Neural cell (in vitro differentiated cells): ENCODE measurements at regions not wholly inside any gene's neighbourhood (a gene's known extent, or its start where the extent isn't known, plus 50 kb on each side); places are given as distances from the start of the nearest gene placed in this dataset.

ENCODE experiments used
- H2AFZ ChIP-seq: fragments of 200-600, 300-800 bp; sonication (generic), shearing (Covaris generic); 2 replicates; pipeline ENCODE4 v1.6.0; 2014; ENCODE audit warnings: low read depth, mild to moderate bottlenecking, antibody characterized with exemption, low read length, moderate library complexity
- H3F3A ChIP-seq: fragments of 200-600 bp; shearing (Covaris generic); 2 replicates; pipeline ENCODE4 v1.6.1; 2016; ENCODE audit warnings: mild to moderate bottlenecking, moderate library complexity, mixed read lengths, antibody characterized with exemption, low read length; ENCODE audit not compliant: insufficient read depth, poor library complexity, severe bottlenecking
- H3K27ac ChIP-seq: fragments of 200-600, 300-800 bp; sonication (generic), shearing (Covaris generic); 2 replicates; pipeline ENCODE4 v1.5.1; 2014; ENCODE audit warnings: mild to moderate bottlenecking, low read length, moderate library complexity
- H3K27me3 ChIP-seq: fragments of 300-800, 200-600 bp; sonication (generic), shearing (Covaris generic); 2 replicates; pipeline ENCODE4 v1.6.0; 2014; ENCODE audit warnings: mild to moderate bottlenecking, low read depth, low read length, moderate library complexity; ENCODE audit not compliant: insufficient read depth
- H3K36me3 ChIP-seq: fragments of 300-800, 200-600 bp; sonication (generic), shearing (Covaris generic); 2 replicates; pipeline ENCODE4 v1.5.1; 2014; ENCODE audit warnings: mild to moderate bottlenecking, antibody characterized with exemption, low read length, moderate library complexity; ENCODE audit not compliant: insufficient read depth
- H3K4me2 ChIP-seq: fragments of 300-800, 200-600 bp; sonication (generic), shearing (Covaris generic); 2 replicates; pipeline ENCODE4 v1.6.0; 2014; ENCODE audit warnings: mild to moderate bottlenecking, low read length
- H3K4me3 ChIP-seq: fragments of 300-800, 200-600 bp; sonication (generic), shearing (Covaris generic); 2 replicates; pipeline ENCODE4 v1.5.1; 2014; ENCODE audit warnings: mild to moderate bottlenecking, low read length, moderate library complexity
- H3K79me2 ChIP-seq: fragments of 200-600 bp; shearing (Covaris generic); replicated peaks from 2 replicates; pipeline ENCODE4 v1.6.0; 2014; ENCODE audit warnings: mild to moderate bottlenecking, low read length, moderate library complexity; ENCODE audit not compliant: insufficient read depth
- H3K9ac ChIP-seq: fragments of 300-800, 200-600 bp; sonication (generic), shearing (Covaris generic); 2 replicates; pipeline ENCODE4 v1.6.1; 2016; ENCODE audit warnings: mild to moderate bottlenecking, low read length, mixed read lengths
- H3K9me2 ChIP-seq: fragments of 200-600 bp; shearing (Covaris generic); 2 replicates; pipeline ENCODE4 v1.6.1; 2016; ENCODE audit warnings: mild to moderate bottlenecking, low read length, mixed read lengths; ENCODE audit not compliant: insufficient read depth
- H3K9me3 ChIP-seq: fragments of 200-600, 300-800 bp; sonication (generic), shearing (Covaris generic); 2 replicates; pipeline ENCODE4 v1.6.1; 2016; ENCODE audit warnings: mild to moderate bottlenecking, mixed run types, low read length, moderate library complexity, mixed read lengths
- H4K20me1 ChIP-seq: fragments of 200-600 bp; shearing (Covaris generic); 2 replicates; pipeline ENCODE4 v1.6.1; 2016; ENCODE audit warnings: mild to moderate bottlenecking, mixed run types; ENCODE audit not compliant: insufficient read depth
- EP300 ChIP-seq: fragments of 450-650 bp; conservative IDR thresholded peaks from 2 replicates; pipeline ENCODE4 v1.6.1; 2014; ENCODE audit warnings: antibody characterized with exemption, mild to moderate bottlenecking, moderate library complexity; ENCODE audit not compliant: poor library complexity, severe bottlenecking
- EZH2 ChIP-seq: fragments of 200-600, 300-800 bp; shearing (Covaris generic), sonication (generic); IDR thresholded peaks from 2 replicates; pipeline ENCODE4 v1.6.1; 2014; ENCODE audit warnings: antibody characterized with exemption, low read length, borderline replicate concordance, mild to moderate bottlenecking; ENCODE audit not compliant: insufficient read depth, poor library complexity, severe bottlenecking
- MXI1 ChIP-seq: fragments of 450-650 bp; conservative IDR thresholded peaks from 2 replicates; pipeline ENCODE4 v1.6.1; 2014; ENCODE audit warnings: antibody characterized with exemption, mild to moderate bottlenecking; ENCODE audit not compliant: poor library complexity, severe bottlenecking
- POLR2AphosphoS5 ChIP-seq: IDR thresholded peaks from 2 replicates; pipeline ENCODE4 v1.6.1; 2012
- RAD21 ChIP-seq: fragments of 450-650 bp; conservative IDR thresholded peaks from 2 replicates; pipeline ENCODE4 v1.6.1; 2014; ENCODE audit warnings: antibody characterized with exemption, mild to moderate bottlenecking, moderate library complexity
- SMC3 ChIP-seq: fragments of 450-650 bp; conservative IDR thresholded peaks from 2 replicates; pipeline ENCODE4 v1.6.1; 2014; ENCODE audit warnings: antibody characterized with exemption, mild to moderate bottlenecking, moderate library complexity; ENCODE audit not compliant: poor library complexity
- TAF1 ChIP-seq: IDR thresholded peaks from 2 replicates; pipeline ENCODE4 v1.6.1; 2012; ENCODE audit warnings: low read depth
- TF ChIP-seq, protein P1 (sequence below): fragments of 450-650 bp; IDR thresholded peaks from 2 replicates; pipeline ENCODE4 v1.5.1; 2014; ENCODE audit warnings: antibody characterized with exemption, mild to moderate bottlenecking, moderate library complexity; ENCODE audit not compliant: poor library complexity, severe bottlenecking
- TF ChIP-seq, protein P2 (sequence below): IDR thresholded peaks from 2 replicates; pipeline ENCODE4 v1.6.1; 2012; ENCODE audit warnings: borderline replicate concordance

DNA sequence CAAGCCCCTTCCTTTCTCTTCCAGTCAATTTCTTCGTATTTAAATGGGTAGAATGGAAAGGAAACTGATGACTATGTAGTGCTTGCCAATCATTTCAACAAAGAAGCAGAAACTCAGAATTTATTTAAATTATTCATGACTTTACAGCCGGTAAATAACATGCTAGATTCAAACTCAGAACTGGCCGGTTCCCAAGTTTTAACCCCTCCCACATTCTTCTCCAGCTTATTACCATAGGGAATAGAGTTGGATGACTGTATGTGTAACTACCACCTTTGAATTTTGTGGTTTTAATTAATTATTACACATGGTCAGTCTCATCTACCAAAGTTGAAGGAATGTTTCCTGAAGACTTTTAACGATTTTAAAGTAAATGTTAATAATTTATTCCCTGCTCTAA is 819.3 kb upstream of the LRATD1 start:
- no peak overlapping the region for H3K9ac ChIP-seq
- TF ChIP-seq TAF1 = no peak
- H3K36me3 ChIP-seq = no peaks in the 10 kb centered on the region
- H4K20me1 ChIP-seq = no peaks in the 10 kb centered on the region
- H3K27me3 ChIP-seq = no peaks in the 10 kb centered on the region
- no peaks in the 10 kb centered on the region for H3K79me2 ChIP-seq
- no peaks in the 10 kb centered on the region for H3F3A ChIP-seq
- H3K27ac ChIP-seq = no peak overlapping the region
- H3K9me3 ChIP-seq = no peaks in the 10 kb centered on the region
- H3K9me2 ChIP-seq = no peaks in the 10 kb centered on the region
- no peak overlapping the region for H3K4me2 ChIP-seq
- no peak overlapping the region for H2AFZ ChIP-seq
- H3K4me3 ChIP-seq = no peak overlapping the region

DNA sequence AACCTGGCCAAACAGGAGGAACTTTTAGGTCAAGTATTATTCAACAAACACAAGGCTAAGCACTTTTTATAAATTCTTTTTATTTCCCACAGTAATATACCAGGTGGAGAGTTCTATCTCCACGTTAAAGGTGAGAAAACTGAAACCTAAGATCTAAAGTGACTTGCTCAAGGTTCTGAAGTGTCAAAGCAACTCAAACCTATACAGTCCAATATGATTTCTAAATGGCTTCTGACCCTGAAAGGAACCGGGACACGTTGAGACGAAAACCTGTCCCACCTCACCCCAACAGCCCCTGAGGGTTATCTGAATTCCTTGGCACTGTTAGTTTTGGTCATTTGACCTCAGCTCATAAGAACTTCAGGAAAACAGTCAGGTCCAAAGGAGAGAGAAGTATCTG is 814.5 kb upstream of the LRATD1 start:
- Histone ChIP-seq H2AFZ (no peak overlapping the region), H3K79me2 (no peaks in the 10 kb centered on the region), H3K9me2 (no peaks in the 10 kb centered on the region), H3K9ac (no peak overlapping the region), H3K27ac (no peak overlapping the region), H3K9me3 (no peaks in the 10 kb centered on the region), H3K4me3 (no peak overlapping the region), H3K36me3 (no peaks in the 10 kb centered on the region), H3F3A (no peaks in the 10 kb centered on the region), H3K4me2 (no peak overlapping the region), H3K27me3 (no peaks in the 10 kb centered on the region), H4K20me1 (no peaks in the 10 kb centered on the region)
- TF ChIP-seq EP300 = no peak
- TF ChIP-seq SMC3 = no peak
- TF ChIP-seq EZH2 = no peak
- no peak for TF ChIP-seq POLR2AphosphoS5
- TF ChIP-seq RAD21 = no peak
- TF ChIP-seq TAF1 = no peak
- TF ChIP-seq, protein P1, sequence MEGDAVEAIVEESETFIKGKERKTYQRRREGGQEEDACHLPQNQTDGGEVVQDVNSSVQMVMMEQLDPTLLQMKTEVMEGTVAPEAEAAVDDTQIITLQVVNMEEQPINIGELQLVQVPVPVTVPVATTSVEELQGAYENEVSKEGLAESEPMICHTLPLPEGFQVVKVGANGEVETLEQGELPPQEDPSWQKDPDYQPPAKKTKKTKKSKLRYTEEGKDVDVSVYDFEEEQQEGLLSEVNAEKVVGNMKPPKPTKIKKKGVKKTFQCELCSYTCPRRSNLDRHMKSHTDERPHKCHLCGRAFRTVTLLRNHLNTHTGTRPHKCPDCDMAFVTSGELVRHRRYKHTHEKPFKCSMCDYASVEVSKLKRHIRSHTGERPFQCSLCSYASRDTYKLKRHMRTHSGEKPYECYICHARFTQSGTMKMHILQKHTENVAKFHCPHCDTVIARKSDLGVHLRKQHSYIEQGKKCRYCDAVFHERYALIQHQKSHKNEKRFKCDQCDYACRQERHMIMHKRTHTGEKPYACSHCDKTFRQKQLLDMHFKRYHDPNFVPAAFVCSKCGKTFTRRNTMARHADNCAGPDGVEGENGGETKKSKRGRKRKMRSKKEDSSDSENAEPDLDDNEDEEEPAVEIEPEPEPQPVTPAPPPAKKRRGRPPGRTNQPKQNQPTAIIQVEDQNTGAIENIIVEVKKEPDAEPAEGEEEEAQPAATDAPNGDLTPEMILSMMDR = no peak
- TF ChIP-seq, protein P2, sequence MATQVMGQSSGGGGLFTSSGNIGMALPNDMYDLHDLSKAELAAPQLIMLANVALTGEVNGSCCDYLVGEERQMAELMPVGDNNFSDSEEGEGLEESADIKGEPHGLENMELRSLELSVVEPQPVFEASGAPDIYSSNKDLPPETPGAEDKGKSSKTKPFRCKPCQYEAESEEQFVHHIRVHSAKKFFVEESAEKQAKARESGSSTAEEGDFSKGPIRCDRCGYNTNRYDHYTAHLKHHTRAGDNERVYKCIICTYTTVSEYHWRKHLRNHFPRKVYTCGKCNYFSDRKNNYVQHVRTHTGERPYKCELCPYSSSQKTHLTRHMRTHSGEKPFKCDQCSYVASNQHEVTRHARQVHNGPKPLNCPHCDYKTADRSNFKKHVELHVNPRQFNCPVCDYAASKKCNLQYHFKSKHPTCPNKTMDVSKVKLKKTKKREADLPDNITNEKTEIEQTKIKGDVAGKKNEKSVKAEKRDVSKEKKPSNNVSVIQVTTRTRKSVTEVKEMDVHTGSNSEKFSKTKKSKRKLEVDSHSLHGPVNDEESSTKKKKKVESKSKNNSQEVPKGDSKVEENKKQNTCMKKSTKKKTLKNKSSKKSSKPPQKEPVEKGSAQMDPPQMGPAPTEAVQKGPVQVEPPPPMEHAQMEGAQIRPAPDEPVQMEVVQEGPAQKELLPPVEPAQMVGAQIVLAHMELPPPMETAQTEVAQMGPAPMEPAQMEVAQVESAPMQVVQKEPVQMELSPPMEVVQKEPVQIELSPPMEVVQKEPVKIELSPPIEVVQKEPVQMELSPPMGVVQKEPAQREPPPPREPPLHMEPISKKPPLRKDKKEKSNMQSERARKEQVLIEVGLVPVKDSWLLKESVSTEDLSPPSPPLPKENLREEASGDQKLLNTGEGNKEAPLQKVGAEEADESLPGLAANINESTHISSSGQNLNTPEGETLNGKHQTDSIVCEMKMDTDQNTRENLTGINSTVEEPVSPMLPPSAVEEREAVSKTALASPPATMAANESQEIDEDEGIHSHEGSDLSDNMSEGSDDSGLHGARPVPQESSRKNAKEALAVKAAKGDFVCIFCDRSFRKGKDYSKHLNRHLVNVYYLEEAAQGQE = no peak
- TF ChIP-seq MXI1 = no peak

DNA sequence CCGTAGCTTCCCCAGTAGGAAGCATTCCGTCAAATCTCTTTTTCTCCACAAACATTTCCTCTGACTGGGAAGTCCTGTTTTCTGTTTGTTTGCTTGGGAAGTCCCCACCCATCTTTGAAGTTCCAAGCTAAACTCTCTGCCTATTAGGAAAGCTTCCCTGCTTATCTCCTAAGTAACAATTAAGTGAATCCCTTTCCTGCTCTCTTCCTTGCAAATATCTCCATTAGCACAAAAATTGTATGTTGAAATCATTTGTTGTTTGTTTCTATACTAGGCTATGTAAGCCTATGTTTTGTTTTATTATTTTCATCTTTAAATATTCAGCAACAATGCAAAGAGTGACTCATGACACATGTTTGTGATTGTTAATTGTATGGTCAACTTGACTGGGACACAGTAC is 812.6 kb upstream of the LRATD1 start:
- Histone ChIP-seq H3F3A (no peaks in the 10 kb centered on the region), H3K79me2 (no peaks in the 10 kb centered on the region), H3K4me2 (no peak overlapping the region), H3K36me3 (no peaks in the 10 kb centered on the region), H3K9ac (no peak overlapping the region), H4K20me1 (no peaks in the 10 kb centered on the region), H3K9me3 (no peaks in the 10 kb centered on the region), H2AFZ (no peak overlapping the region), H3K27me3 (no peaks in the 10 kb centered on the region), H3K27ac (no peak overlapping the region), H3K9me2 (no peaks in the 10 kb centered on the region), H3K4me3 (no peak overlapping the region)
- no peak for TF ChIP-seq SMC3
- no peak for TF ChIP-seq EP300
- TF ChIP-seq RAD21 = no peak
- TF ChIP-seq TAF1 = no peak
- TF ChIP-seq, protein P2 = no peak
- TF ChIP-seq, protein P1 = no peak
- TF ChIP-seq POLR2AphosphoS5 = no peak
- TF ChIP-seq MXI1 = no peak
- no peak for TF ChIP-seq EZH2
